ENCODE measurements at regions not wholly inside any gene's neighbourhood (a gene's known extent, or its start where the extent isn't known, plus 50 kb on each side); places are given as distances from the start of the nearest gene placed in this dataset.

GRCh38 chr3:106018102-106018501 is 149.3 kb upstream of the CBLB start:
- no peak for TF ChIP-seq POLR2AphosphoS5 (IDR thresholded peaks at IDR 0.05; ENCODE audit: low read depth, low read length)
- no peak for TF ChIP-seq POLR2A (IDR thresholded peaks at IDR 0.05; ENCODE audit: low read depth, low read length)
- no peak for TF ChIP-seq TAF1 (IDR thresholded peaks at IDR 0.05; ENCODE audit: low read depth, low read length)
- TF ChIP-seq SPI1 (IDR thresholded peaks at IDR 0.05; ENCODE audit: low read depth, low read length) = no peak
- no peak for TF ChIP-seq POU2F2 (IDR thresholded peaks at IDR 0.05; ENCODE audit: low read depth, low read length)

Data from GM12891 (cell line).